ENCODE measurements at regions not wholly inside any gene's neighbourhood (a gene's known extent, or its start where the extent isn't known, plus 50 kb on each side); places are given as distances from the start of the nearest gene placed in this dataset.
A peak's percentile ranks its signal among the peaks of the same experiment; 100 is the strongest.

DNA sequence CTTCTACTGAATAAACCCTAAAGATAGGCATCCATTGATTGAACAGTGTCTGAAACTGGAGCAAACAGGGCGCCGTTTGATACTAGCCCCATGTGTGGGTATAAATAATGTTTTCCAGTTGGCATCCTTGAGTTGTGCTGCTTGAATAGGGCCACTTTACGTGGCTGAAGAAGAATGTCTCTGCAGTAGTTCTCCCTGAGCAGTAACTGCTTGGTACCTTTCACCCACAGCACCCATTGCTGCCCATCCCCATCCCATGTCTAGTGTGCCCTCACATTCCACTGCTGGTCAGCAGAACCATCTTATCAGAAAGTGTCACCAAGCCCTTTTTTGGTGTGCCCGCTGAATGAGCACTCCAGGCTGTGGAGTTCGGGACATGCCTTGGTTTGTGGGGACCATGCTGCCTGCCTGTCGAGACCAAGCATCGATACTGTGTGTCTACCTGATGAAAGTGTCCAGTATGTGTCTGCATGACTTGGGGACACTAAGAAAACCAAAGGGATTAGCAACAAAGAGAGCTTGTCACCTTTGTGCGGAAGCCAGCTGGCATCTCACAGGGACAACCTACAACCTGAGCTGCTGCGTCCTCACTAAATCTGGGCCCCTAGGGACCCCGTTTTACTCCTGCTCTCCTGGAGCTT, 162.0 kb downstream of the TM9SF2 start:
- ChIA-PET CTCF (ENCODE audit: low intra/inter-chr PET ratio, low total read pairs) (no interaction called here), POLR2A (no interaction called here)
- DNase-seq (ENCODE audit: low spot score) = no peak

DNA sequence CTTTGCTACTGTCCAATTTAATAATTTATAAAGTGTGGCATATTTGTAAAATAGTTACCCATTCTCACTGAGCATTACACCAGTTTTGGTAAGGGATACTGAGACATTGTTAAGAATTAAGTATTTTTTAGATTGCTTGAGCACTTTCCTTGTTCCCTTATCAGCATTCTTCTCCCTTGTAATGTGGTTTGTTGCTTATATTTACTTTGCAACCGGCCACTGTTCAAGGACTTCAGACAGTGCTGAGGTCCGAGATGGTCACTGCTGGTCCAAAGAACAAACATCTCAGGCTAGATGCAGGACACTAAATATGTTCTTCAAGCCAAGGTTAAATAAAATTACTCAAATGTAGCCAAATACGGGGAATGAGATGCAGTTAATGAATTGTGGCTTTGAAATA, 161.4 kb downstream of the TM9SF2 start:
- no peaks in the 10 kb centered on the region for H3K36me3 ChIP-seq (replicated peaks in 1 of 2; ENCODE audit: control insufficient read depth in 1 of 2, insufficient read depth in 2 of 2, low read length in 2 of 2)
- H3K27ac ChIP-seq (ENCODE audit: extremely low read length, insufficient read depth, low read length) = peak overlapping the region; percentile 5
- H2AFZ ChIP-seq (ENCODE audit: low read length) = no peak overlapping the region
- POLR2A ChIA-PET = no interaction called here
- FAIRE-seq = peak; percentile 86
- CTCF ChIA-PET (ENCODE audit: low intra/inter-chr PET ratio, low total read pairs) = no interaction called here
- BruUV-seq (replicated peaks) = no TSS peak
- WGBS (ENCODE audit: low lambda C conversion rate) = 2% methylated on average over 3 of the region's 3 CpGs
- no peaks in the 10 kb centered on the region for H3K27me3 ChIP-seq (ENCODE audit: control insufficient read depth in 1 of 2, insufficient read depth in 2 of 2, low read length in 2 of 2)
- peaks cover 27% of the 10 kb centered on the region for H3K4me1 ChIP-seq (ENCODE audit: insufficient read depth, low read length)
- no peak overlapping the region for H3K9ac ChIP-seq (ENCODE audit: insufficient read depth, low read depth, low read length)
- in situ Hi-C loops (cut with HindIII; ENCODE audit: extremely low pct_ligation_motif_present, low pct_unique_long_range_greater_than_20kb) = loop anchor here (25.0 kb wide), 3 partner anchors 575 to 1450 kb away; no protein-coding TSS in a partner anchor
- peak overlapping the region; percentile 43 for H3K4me2 ChIP-seq (ENCODE audit: low read depth, low read length)
- ATAC-seq = peak; percentile 86
- no peaks in the 10 kb centered on the region for H4K20me1 ChIP-seq (ENCODE audit: insufficient read depth, low read length)
- H3K4me3 ChIP-seq (replicated peaks in 1 of 3; ENCODE audit: insufficient read depth in 1 of 3, low read depth in 2 of 3, low read length in 3 of 3) = no peak overlapping the region
- H3K79me2 ChIP-seq (ENCODE audit: insufficient read depth, low read length) = no peaks in the 10 kb centered on the region
- no peaks in the 10 kb centered on the region for H3K9me3 ChIP-seq (ENCODE audit: low read length)
- peak; percentile 28 for DNase-seq (ENCODE audit: low spot score)
- intact Hi-C loops (cut with micrococcal nuclease; ENCODE audit: unreplicated experiment) = no loop called here
- peak; percentile 49 for TF ChIP-seq FOXA3 (CRISPR knock-in tag; IDR thresholded peaks at IDR 0.05)
- TF ChIP-seq ZNF431 (CRISPR knock-in tag; IDR thresholded peaks at IDR 0.05; ENCODE audit: borderline replicate concordance, low read depth) = no peak
- TF ChIP-seq NONO (IDR thresholded peaks at IDR 0.05) = no peak
- no peak for TF ChIP-seq NONO (CRISPR knock-in tag; conservative IDR thresholded peaks at IDR 0.05)
- no peak for TF ChIP-seq JUND (CRISPR knock-in tag; IDR thresholded peaks at IDR 0.05)
- no peak for TF ChIP-seq SETDB1 (CRISPR knock-in tag; IDR thresholded peaks at IDR 0.05; ENCODE audit: borderline replicate concordance)
- TF ChIP-seq EHMT2 (IDR thresholded peaks at IDR 0.05; ENCODE audit: borderline replicate concordance, low read depth, low read length) = no peak
- peak; percentile 56 for TF ChIP-seq NCOA2 (CRISPR knock-in tag; IDR thresholded peaks at IDR 0.05)
- TF ChIP-seq ZNF317 (CRISPR knock-in tag; IDR thresholded peaks at IDR 0.05) = no peak
- TF ChIP-seq, protein P1, sequence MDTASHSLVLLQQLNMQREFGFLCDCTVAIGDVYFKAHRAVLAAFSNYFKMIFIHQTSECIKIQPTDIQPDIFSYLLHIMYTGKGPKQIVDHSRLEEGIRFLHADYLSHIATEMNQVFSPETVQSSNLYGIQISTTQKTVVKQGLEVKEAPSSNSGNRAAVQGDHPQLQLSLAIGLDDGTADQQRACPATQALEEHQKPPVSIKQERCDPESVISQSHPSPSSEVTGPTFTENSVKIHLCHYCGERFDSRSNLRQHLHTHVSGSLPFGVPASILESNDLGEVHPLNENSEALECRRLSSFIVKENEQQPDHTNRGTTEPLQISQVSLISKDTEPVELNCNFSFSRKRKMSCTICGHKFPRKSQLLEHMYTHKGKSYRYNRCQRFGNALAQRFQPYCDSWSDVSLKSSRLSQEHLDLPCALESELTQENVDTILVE (CRISPR knock-in tag; IDR thresholded peaks at IDR 0.05) = no peak
- no peak for TF ChIP-seq MED13 (CRISPR knock-in tag; IDR thresholded peaks at IDR 0.05)
- TF ChIP-seq HNF4G (IDR thresholded peaks at IDR 0.05; ENCODE audit: borderline replicate concordance, low read depth, low read length) = peak; percentile 62; the same call in 1 of the 2 replicates
- TF ChIP-seq HNF4G (CRISPR knock-in tag; IDR thresholded peaks at IDR 0.05; ENCODE audit: borderline replicate concordance, low read depth) = no peak
- no peak for TF ChIP-seq TBP (CRISPR knock-in tag; IDR thresholded peaks at IDR 0.05)
- no peak for TF ChIP-seq PITX1 (CRISPR knock-in tag; IDR thresholded peaks at IDR 0.05)
- TF ChIP-seq, protein P2, sequence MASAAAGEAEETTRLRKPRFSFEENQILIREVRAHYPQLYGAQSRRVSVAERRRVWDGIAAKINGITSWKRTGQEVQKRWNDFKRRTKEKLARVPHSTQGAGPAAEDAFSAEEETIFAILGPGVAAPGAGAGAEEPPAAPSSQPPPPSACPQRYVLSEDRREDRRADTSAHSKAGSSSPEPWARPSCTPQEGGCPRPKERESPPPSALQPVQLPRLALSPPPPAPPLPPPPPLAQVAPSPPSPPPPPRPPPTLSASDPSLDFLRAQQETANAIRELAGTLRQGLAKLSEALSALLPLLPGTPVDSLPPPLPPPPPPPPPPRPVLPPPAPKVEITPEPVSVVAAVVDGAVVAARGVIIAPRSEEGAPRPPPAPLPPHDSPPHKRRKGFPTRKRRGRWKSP (CRISPR knock-in tag; IDR thresholded peaks at IDR 0.05) = no peak
- TF ChIP-seq HMG20A (CRISPR knock-in tag; IDR thresholded peaks at IDR 0.05; ENCODE audit: borderline replicate concordance) = peak; percentile 19; the same call in 1 of the 2 replicates

More for the DNA sequence above, 162.0 kb downstream of the TM9SF2 start:
- TF ChIP-seq CBX5 (CRISPR knock-in tag; IDR thresholded peaks at IDR 0.05; ENCODE audit: borderline replicate concordance) (no peak), ZNF703 (CRISPR knock-in tag; IDR thresholded peaks at IDR 0.05; ENCODE audit: borderline replicate concordance) (no peak), SMAD1 (CRISPR knock-in tag; IDR thresholded peaks at IDR 0.05; ENCODE audit: borderline replicate concordance, low read depth) (0 out of 2 replicates have a peak, but pooled peaks have one; percentile 40)
- Histone ChIP-seq H3K27ac (ENCODE audit: extremely low read length, insufficient read depth, low read length) (no peak overlapping the region), H2AFZ (ENCODE audit: low read length) (no peak overlapping the region), H3K9me3 (ENCODE audit: low read length) (no peaks in the 10 kb centered on the region), H3K4me2 (ENCODE audit: low read depth, low read length) (peak overlapping the region; percentile 43), H3K27me3 (ENCODE audit: control insufficient read depth in 1 of 2, insufficient read depth in 2 of 2, low read length in 2 of 2) (no peaks in the 10 kb centered on the region), H3K9ac (ENCODE audit: insufficient read depth, low read depth, low read length) (no peak overlapping the region), H3K36me3 (replicated peaks in 1 of 2; ENCODE audit: control insufficient read depth in 1 of 2, insufficient read depth in 2 of 2, low read length in 2 of 2) (no peaks in the 10 kb centered on the region), H3K4me3 (replicated peaks in 1 of 3; ENCODE audit: insufficient read depth in 1 of 3, low read depth in 2 of 3, low read length in 3 of 3) (no peak overlapping the region), H3K4me1 (ENCODE audit: insufficient read depth, low read length) (peaks cover 27% of the 10 kb centered on the region), H4K20me1 (ENCODE audit: insufficient read depth, low read length) (no peaks in the 10 kb centered on the region), H3K79me2 (ENCODE audit: insufficient read depth, low read length) (no peaks in the 10 kb centered on the region)
- ATAC-seq = peak; percentile 52
- no TSS peak for BruUV-seq (replicated peaks)
- in situ Hi-C loops (cut with HindIII; ENCODE audit: extremely low pct_ligation_motif_present, low pct_unique_long_range_greater_than_20kb) = loop anchor here (25.0 kb wide), 3 partner anchors 574 to 1449 kb away; no protein-coding TSS in a partner anchor
- no peak for FAIRE-seq
- intact Hi-C loops (cut with micrococcal nuclease; ENCODE audit: unreplicated experiment) = no loop called here
- 85% methylated on average over 10 of the region's 10 CpGs for WGBS (ENCODE audit: low lambda C conversion rate)
